Breast epithelium (tissue), 3 donors: ENCODE measurements at regions not wholly inside any gene's neighbourhood (a gene's known extent, or its start where the extent isn't known, plus 50 kb on each side); places are given as distances from the start of the nearest gene placed in this dataset.
"Not testable (repeated sequence)": the region's sequence is repeated elsewhere in the genome, so short reads cannot be mapped to it uniquely, and the experiment has no call there.

ENCODE experiments used
- POLR2A ChIP-seq: fragments of 450-650 bp; IDR thresholded peaks from one replicate; pipeline ENCODE4 v1.6.1; 2016; ENCODE audit warnings: antibody characterized with exemption, mild to moderate bottlenecking, moderate library complexity
- TF ChIP-seq, protein P1 (sequence below), 3 donors: fragments of 450-650 bp; IDR thresholded peaks; one replicate each; pipeline ENCODE4 v1.5.1; 2016 to 2017; ENCODE audit warnings: antibody characterized with exemption in 3 of 3, mild to moderate bottlenecking in 3 of 3, moderate library complexity in 3 of 3

DNA sequence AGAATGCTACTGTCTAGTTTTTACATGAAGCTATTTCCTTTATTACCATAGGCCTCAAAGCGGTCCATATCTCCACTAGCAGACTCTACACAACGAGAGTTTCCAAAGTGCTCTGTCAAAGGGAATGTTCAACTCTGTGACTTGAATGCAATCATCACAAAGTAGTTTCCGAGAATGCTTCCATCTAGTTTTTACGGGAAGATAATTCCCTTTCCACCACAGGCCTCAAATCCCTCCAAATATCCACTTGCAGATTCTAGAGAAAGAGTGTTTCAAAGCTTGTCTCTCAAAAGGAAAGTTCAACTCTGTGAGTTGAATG, 409.2 kb upstream of the WSB1 start:
- TF ChIP-seq, protein P1, sequence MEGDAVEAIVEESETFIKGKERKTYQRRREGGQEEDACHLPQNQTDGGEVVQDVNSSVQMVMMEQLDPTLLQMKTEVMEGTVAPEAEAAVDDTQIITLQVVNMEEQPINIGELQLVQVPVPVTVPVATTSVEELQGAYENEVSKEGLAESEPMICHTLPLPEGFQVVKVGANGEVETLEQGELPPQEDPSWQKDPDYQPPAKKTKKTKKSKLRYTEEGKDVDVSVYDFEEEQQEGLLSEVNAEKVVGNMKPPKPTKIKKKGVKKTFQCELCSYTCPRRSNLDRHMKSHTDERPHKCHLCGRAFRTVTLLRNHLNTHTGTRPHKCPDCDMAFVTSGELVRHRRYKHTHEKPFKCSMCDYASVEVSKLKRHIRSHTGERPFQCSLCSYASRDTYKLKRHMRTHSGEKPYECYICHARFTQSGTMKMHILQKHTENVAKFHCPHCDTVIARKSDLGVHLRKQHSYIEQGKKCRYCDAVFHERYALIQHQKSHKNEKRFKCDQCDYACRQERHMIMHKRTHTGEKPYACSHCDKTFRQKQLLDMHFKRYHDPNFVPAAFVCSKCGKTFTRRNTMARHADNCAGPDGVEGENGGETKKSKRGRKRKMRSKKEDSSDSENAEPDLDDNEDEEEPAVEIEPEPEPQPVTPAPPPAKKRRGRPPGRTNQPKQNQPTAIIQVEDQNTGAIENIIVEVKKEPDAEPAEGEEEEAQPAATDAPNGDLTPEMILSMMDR (IDR thresholded peaks at IDR 0.05): not testable (repeated sequence)
- not testable (repeated sequence) for TF ChIP-seq POLR2A
